HG02852 (cell line): ENCODE measurements at regions not wholly inside any gene's neighbourhood (a gene's known extent, or its start where the extent isn't known, plus 50 kb on each side); places are given as distances from the start of the nearest gene placed in this dataset.

ENCODE experiments used
- ATAC-seq: cut with Tn5 transposase; IDR thresholded peaks from one replicate; pipeline ENCODE4 v1.9.1; 2021; ENCODE audit warnings: mild to moderate bottlenecking, moderate library complexity; ENCODE audit not compliant: unreplicated experiment

DNA sequence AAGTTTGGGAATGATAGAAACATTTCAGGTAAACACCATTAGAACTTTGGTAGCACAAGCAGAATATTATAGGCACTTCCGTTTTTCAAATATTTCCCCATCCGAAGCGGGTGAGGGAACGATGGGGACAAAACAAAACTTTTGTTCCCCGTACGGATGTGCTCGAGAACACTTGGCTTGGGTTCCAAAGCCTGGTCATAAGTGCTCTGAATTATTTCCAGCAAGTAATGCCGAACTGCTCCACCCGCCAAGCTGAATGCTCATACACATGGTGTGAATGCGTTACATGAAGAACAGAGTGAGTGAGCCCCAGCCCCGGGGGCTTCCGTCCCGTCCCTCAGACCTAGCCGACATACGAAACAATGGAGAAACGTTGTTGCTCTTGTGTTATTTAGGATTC, 438.2 kb upstream of the ARRDC4 start:
- no peak for ATAC-seq

DNA sequence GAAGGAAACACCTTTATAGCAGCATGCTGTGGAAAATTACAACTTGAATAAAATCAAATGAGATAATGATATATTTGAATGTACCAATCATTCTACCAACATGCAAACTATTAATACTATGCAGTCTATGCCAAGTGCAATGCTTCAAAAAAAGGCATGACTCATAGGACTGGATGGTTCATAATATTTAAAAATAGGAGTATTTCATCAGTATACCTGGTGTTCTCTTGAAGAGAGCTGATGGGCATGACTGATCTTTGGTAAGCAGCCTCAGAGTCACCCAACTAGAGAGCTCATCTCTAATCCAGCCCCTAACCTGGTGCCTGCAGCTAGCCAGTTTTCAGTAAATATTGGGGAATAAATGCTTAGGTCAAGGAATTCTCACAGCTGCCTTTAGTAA, 434.7 kb upstream of the ARRDC4 start:
- no peak for ATAC-seq

DNA sequence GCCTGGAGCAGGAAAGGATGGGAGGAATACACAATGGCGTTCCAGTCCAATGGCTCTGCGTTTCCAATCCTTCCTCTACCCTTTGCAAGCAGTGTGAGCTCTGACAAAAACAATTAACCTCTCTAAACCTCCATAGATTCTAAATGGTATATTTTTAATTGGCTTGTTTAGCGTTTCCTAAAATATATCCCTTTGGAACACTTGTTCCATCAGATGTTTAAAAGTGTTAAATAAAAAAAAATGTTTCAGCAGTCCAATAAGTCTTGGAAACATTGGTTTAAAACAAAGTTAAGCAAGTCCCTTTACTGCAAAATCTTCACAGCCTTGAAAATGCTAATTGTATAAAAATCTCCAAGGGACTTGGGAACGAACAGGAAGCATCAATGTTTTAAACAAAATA, 432.3 kb upstream of the ARRDC4 start:
- no peak for ATAC-seq

DNA sequence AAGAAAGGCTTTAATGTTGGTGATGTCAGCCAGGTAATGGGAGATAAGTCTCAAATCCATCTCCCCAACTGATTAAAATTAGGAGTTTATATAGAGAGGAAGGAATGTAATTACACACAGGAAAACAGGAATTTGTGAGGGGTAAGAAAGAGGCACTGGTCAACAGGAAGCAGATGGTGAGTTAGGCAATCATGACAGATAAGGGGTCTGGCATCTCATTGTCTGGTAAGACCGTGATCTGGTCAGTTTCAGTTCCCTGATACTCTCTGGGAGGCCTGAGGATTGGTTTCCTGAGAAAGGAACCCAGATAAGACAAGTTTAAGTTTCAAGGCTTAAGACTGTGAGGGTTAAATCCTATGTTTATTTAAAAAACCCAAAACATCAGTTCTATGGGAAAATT, 414.7 kb upstream of the ARRDC4 start:
- no peak for ATAC-seq

DNA sequence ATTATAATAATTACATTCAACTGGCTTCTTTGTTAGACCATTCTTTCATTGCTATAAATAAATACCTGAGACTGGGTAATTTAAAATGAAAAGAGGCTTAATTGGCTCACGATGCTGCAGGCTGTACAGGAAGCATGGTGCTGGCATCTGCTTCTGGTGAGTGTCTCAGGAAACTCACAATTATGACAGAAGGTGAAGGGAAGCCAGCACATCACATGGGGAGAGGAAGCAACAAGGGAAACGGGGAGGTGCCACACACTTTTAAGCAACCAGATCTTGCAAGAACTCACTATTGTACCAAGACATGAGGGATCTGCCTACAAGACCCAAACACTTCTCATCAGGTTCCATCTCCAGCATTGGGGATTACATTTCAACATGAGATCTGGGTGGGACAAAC, 413.1 kb upstream of the ARRDC4 start:
- ATAC-seq, result no peak

DNA sequence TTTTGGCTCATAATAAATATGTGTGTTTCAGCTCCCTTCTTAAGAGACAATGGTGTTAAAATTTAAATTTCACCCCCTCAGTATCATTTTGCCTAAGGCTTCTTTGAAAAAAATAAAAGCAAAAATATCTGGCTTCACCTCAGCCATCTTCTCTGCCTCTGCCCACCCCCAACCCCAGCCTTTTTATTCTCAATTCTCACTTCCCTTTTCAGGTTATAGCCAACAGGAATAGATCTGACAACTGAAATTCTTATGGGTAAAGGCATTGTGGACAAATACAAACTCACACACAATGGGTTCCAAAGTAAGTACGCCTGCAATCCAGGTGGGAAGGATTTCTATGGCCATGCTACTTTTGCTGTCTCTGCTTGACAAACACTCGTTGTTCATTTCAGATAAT, 399.0 kb upstream of the ARRDC4 start:
- ATAC-seq, result no peak

DNA sequence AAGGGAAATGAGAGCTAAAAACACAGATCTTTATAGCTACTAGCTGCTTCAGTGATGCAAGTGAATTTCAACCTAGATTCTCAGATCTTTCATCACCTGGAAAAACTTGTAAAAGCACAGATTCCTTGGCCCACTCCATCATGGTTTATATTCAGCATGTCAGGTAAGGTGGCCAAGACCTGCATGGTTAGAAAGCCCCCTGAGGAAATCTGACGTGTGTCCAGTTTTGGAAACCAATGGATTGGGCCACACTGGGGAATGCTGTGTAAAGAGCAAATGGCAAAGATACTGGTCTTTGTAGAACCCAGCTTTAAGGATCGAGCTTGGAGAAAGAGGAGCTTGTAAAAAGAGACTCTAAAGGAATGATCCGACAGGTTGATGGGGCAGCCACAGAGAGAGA, 397.0 kb upstream of the ARRDC4 start:
- ATAC-seq, result no peak

DNA sequence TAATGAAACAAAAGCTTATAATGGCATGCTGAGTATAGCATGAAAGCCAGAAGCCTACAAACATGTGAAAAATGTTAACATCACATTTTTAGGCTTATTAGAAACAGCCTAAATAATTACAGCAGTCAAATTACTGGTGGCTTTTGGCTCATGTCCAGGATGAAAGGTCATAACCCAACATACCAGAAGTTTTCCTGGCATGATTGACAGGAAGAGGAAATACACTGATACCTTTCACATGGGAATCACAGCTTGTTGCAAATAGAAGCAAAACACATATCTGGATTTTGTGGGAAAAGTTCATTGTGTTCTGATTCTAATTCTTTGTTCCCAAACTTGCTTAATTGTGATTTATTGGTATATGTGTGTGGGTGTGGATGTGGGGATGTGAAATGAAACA, 393.5 kb upstream of the ARRDC4 start:
- no peak for ATAC-seq

DNA sequence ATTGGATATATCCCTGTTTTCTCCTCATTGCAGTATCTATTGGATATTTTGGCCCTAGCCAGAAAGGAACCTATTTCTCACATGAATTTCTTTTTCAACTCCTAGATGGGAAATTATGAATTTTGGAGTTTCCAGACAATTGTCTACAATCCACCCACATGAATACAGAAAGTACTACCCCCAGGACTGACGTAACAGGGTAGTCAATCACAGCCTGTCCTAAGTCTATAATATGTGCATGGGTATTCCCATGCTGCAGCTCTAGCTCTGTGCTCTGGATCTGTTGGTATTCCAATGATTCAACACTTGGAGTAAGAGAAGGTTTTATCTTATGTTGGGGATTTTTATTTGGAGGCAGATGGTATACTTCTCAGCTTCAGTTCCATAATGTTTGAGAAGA, 393.1 kb upstream of the ARRDC4 start:
- ATAC-seq, result no peak

DNA sequence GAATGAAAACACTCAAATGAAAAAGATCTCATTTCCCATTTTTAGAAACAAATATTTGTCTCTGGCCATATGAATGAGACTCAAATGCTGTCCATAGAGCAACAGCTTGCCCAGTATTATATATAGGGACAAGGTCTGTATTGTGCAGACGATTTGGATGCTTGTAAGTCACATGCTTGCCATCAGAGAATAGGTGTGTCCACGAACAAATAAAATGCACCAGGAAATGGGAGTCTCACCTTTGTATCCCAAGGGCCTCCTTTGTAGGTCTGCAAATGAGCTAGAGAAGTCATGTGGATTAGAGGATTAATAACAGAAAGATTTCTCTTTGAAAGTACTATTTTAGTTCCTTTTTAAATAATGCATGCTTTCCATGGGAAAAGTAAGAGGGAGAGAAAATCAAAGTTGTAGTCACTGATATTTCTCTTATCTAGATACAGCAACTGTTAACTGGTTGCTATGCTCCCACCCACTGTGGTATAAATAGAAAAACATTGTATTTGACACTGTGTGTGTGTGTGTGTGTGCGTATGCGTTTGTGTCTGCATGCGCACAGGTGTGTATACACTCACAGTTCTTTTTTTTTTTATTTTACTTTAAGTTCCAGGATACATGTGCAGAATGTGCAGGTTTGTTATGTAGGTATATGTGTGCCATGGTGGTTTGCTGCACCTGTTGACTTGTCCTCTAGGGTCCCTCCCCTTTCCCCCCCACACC, 383.4 kb upstream of the ARRDC4 start:
- ATAC-seq, result no peak

DNA sequence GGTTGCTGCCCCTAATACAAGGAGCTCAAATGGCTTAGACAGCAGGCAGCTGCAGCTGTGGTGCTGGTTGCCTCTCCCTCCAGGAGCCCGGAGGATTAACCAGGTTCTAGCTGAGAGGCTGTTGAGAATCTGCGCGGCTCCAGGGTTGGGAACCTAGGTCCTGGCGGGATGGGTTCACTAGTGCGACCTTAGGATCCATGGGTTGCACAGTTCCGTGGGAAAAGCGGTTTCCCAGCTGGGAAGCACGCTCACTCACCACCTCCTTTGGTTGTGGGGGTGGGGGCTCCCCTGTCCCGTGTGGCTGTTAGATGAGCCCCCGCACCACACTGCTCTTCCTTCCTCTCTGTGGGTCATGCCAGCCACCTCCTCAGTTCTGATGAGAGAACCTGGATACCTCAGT, 375.1 kb upstream of the ARRDC4 start:
- ATAC-seq, result no peak

DNA sequence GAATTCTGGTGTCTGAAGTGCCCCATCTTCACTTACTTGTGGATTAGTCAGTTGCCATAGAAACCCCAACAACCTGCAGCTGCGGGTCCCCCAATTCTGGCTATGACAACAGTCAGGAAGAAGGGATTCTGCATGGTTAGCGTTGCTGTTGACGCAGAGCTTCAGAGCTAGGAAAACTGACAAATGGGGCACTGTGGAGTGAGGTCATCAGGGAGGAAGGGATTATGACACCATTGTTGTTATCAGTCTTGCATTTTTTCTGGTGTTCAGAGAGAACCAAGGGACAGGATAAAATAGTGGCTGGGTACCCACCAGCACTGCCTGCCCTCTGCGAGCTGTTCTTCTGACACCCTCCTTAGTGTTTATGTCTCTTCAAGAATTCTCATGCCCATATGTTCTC, 367.7 kb upstream of the ARRDC4 start:
- no peak for ATAC-seq

DNA sequence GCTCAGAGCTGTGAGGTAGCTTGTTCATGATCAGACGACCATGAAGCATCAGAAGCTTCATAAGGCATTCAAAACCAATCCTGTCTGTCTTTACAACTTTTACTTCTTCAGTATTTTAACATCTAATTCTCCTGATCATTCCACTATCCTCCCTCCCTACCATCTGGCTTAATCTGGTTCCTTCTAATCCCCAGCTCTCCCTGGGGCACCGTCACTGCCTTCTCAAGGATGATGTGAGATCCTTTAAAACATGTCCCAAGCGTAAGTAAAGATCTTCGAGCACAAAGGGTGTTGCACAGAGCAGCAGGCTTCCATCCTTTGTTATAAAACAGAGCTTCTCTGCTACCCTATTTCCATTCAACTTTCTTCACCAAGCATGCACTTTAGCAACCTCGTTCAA, 362.7 kb upstream of the ARRDC4 start:
- no peak for ATAC-seq

DNA sequence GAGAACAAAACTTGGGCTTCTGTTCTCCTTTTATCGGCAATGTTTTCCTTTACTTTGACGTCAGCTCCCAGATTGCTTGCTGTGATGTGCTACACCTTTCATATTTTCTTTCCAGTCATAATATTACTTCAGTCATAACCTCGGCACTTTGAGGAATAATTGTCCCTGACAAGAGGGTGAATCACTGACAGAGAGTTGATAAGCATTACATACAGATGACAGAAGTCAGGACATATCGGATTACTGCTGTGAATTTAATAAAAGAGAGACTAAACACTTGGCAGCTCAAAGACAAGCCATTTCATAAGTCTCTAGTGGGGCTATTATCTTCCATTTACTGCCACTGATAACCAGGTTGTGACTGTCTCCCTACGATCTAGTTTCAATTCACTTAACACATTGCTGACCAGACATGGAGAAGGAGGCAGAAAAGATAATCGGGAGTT, 362.1 kb upstream of the ARRDC4 start:
- no peak for ATAC-seq

DNA sequence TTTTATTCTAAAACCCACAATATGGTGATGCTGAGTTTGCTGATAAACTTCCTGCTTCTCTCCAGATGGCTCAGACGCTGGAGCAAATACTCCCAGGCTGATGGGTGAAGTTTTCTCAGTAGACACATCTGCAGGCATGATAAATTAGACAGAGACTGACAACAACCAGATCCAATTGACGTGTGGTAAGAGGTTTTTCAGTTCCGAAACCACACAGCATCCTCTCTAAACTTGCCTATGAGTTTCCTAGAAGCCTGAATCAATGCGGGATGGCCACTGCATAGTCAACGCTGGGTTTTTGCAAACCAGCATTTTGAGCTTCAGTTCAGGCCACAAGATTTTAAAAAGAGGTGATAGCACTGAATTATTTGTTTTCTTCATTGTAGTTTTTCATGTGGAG, 360.3 kb upstream of the ARRDC4 start:
- no peak for ATAC-seq

DNA sequence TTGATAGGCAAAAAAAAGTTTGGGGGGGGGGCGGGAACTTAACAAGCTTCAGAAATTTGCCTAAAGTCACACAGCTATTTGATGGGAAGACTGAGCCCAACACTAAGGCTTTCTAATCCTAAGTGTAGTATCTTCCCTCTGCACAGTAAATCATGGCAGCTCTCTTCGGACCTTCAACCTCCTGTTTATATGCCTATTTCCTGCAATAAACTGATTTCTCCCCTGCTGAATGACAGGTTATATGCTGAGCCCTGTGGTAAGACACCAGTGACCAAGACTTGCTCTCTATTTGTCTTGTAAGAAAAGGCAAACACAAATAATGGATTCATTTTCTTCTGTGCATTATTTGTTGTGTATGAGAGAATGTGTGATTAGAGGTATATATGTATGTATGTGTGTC, 355.8 kb upstream of the ARRDC4 start:
- no peak for ATAC-seq

DNA sequence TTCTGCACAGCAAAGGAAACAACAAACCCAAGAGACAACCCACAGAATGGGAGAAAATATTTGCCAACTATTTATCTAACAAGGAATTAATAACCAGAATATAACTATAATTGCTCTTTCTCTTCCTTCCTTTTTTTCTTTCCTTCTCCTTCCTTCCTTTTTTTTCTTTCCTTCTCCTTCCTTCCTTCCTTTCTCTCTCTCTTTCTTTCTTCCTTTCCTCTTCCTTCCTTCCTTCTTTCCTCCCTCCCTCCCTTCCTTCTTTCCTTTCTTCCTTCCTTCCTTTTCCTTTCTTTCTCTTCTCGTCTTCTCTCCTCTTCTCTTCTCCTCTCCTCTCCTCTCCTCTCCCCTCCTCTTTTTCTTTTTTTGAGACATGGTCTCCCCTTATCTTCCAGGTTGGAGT, 345.4 kb upstream of the ARRDC4 start:
- no peak for ATAC-seq

DNA sequence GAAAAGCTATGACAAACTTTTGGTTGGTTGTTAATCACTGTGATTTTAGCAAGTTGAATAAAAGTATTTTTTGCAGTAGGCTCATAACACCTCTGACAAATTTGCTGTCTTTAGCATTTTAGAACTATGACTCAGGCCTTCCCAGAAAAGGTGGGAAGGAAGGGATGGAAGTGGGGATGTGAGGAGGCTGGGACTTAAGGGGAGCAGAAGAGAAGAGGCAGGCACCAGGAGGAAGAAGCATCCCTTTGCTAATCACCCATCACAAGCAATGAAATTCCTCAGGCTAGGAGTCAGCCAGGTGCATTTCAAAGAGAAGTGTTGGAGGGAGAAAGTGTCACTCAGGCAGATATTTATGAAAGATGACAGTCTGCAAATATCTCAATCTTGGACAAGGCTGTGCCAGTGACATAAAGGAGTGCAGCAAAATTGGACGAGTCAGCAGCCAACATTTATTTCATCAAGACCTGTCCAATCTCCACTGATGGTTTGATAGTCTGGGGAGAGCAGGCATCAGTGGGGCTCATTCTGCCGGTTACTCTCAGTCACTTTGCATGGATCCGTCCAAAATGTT, 337.3 kb upstream of the ARRDC4 start:
- ATAC-seq, result no peak

DNA sequence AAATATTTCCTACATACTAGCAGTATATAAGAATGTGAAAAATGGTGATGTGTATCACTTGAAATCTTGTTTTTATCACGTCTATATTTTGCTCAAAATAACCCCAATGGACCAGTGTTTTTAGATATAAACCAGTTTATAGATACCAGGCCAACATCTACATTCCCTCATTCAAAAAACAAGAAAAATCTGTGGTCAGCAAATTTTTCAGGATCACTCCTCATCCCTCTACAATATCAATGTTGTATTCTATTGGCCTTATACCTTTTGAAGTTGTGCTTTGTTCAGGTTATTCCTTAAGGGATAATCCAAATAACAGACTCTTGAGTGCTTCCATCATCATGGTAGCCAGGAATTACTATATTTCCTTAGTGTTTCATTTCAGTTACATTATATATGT, 332.9 kb upstream of the ARRDC4 start:
- ATAC-seq, result no peak

DNA sequence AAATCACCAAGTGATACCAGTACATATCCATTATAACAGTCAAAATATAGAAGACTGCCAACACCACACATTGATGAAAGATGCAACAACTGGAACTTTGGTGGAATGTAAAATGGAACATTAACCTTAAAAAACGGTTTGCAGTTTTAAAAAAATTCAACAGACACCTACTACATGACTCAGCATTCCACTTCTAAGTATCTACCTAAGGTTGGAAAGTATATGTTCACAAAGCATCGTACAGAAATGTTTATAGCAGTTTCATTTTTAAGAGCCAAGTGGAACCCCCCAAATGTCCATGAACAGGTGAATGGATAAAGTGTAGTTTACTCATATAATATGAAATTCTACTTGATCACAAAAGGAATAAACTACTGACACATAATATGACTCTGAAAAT, 314.7 kb upstream of the ARRDC4 start:
- ATAC-seq, result no peak

DNA sequence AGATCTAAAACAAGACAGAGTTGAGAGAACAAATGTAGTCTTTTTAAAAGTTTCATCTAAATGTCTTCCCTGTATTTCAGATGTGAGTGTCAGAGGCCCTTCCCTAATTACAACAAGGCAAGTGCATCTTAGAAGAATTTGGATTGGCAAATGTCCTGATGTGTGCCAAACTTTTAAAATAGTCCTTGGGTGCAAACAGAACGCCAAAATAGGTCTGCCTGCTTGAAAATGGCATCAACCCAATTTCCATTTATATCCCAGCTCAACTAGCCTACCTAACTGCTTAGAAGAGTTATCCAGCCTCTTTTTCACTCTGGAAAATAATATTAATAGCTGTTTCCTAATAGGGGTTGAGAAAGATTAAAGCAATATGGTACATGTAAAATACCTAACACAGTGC, 311.8 kb upstream of the ARRDC4 start:
- ATAC-seq, result no peak

DNA sequence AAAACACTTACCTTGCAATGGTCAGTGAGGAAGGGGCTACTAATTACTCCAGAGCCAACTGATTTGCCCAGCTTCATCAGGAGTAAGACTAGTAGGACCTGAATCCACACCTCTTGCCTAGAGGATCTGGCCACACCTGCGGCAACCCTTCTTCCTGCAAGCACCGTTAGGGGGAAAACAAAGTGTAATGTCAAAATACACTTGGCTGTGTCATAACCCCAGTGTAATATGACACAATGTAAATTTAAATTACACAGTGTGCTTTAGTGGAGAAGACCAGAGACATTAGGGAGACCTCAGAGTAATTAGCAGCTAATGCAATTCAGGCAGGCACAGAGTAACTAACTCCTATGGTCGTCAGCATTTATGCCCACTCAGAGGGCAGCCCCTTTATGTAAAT, 308.5 kb upstream of the ARRDC4 start:
- ATAC-seq, result no peak

DNA sequence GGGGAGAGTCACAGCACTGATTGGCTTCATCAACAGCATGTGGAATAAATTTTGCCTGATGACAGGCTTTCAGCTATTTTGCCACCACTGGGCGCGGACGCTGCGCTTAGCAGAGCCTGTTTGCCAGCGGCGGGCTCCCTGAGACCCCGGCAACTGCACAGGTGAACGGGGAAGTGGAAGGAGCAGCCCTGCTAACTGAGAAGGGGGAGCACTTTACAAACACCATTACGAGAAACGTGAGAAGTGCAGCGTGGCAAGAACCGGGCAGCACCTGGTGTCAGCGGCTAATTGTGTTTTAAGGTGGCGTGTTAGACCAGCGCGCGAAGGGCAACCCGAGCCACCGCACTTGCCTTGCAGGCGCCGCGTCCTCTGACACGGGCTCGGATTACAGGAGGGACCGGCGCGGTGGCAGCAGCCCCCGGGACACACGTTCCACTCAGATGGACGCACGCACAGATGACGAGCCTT, 307.8 kb upstream of the ARRDC4 start:
- no peak for ATAC-seq
